ENCODE measurements at regions not wholly inside any gene's neighbourhood (a gene's known extent, or its start where the extent isn't known, plus 50 kb on each side); places are given as distances from the start of the nearest gene placed in this dataset.
A peak's percentile ranks its signal among the peaks of the same experiment; 100 is the strongest.

DNA sequence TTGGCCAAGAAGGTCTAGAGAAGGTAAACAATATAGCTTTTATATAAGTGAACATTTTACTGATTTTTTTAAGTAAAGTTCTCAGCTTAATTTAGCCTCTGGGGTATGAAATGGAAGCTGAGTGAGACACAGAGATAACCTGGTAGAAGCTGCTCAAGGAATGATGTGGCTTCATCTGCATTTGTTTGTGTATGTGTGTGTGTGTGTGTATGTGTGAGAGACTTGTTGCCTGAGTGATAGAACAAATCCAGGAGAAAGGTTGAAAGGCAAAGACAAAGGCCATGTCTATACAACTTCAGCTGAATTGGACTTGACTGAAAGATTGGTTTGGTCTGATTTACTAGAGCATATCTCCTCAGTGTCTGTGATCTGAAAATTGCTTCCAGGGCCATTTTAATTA lies 63.6 kb downstream of the PCDH7 start:
- peaks cover 8% of the 10 kb centered on the region for H3K4me1 Mint-ChIP-seq
- no peaks in the 10 kb centered on the region for H3K9me3 Mint-ChIP-seq
- H3K27me3 Mint-ChIP-seq (ENCODE audit: low read depth): no peaks in the 10 kb centered on the region
- peak overlapping the region in 1 of 3 experiments; percentile 16 for H3K27ac Mint-ChIP-seq
- peaks cover 3% of the 10 kb centered on the region for H3K36me3 Mint-ChIP-seq (ENCODE audit: low read depth)
- TF ChIP-seq, protein P1, sequence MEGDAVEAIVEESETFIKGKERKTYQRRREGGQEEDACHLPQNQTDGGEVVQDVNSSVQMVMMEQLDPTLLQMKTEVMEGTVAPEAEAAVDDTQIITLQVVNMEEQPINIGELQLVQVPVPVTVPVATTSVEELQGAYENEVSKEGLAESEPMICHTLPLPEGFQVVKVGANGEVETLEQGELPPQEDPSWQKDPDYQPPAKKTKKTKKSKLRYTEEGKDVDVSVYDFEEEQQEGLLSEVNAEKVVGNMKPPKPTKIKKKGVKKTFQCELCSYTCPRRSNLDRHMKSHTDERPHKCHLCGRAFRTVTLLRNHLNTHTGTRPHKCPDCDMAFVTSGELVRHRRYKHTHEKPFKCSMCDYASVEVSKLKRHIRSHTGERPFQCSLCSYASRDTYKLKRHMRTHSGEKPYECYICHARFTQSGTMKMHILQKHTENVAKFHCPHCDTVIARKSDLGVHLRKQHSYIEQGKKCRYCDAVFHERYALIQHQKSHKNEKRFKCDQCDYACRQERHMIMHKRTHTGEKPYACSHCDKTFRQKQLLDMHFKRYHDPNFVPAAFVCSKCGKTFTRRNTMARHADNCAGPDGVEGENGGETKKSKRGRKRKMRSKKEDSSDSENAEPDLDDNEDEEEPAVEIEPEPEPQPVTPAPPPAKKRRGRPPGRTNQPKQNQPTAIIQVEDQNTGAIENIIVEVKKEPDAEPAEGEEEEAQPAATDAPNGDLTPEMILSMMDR (IDR thresholded peaks at IDR 0.05; ENCODE audit: unreplicated experiment in 3 of 3): no peak
- H3K4me3 Mint-ChIP-seq: no peak overlapping the region

DNA sequence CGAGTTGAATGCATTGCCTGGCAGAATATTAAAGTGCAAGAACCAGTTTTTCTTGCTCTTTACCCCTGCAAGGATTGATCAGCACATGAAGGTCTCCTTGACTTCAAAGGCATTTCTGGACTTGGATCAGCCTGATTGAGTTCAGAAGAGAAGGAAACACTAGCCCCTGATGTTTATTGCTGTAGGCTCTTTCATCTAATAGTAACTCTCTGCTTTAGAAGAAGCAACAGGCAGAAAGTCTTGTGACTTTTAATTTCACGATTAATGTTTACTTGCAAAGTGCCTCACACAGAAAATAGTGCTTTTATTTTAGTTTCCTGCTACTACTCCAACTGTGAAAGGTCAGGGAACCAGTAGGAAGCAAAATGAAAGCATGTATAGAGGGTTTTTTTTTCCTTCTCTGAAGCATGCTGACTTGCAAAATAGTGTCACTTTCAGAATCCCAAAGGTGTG lies 69.1 kb downstream of the PCDH7 start:
- Mint-ChIP-seq H3K4me1 (peaks cover 24% of the 10 kb centered on the region), H3K27ac (peak overlapping the region; percentile 58 to 84 (median 73)), H3K27me3 (ENCODE audit: low read depth) (no peaks in the 10 kb centered on the region), H3K9me3 (no peaks in the 10 kb centered on the region), H3K36me3 (ENCODE audit: low read depth) (no peaks in the 10 kb centered on the region), H3K4me3 (no peak overlapping the region)
- TF ChIP-seq, protein P1 (IDR thresholded peaks at IDR 0.05; ENCODE audit: unreplicated experiment in 3 of 3): no peak

DNA sequence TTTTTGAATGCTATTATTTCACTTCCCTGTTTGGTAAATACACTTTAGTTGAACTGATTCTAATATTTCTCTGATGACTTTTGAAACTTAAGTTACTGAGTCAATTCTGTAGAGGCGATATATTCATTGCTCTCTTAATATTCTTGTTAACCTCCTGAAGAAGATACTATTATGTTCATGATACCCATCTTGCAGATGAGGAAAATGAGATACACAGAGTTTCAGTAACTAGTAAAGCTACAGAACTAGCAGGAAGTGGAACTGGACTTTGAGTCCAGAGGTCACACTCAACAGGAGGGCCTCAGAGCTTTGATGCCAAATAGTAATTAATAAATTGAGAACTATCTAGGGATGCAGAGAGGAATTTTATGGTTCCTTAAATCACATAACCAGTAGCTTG lies 70.0 kb downstream of the PCDH7 start:
- H3K36me3 Mint-ChIP-seq (ENCODE audit: low read depth): no peaks in the 10 kb centered on the region
- TF ChIP-seq, protein P1 (IDR thresholded peaks at IDR 0.05; ENCODE audit: unreplicated experiment in 3 of 3): no peak
- no peaks in the 10 kb centered on the region for H3K27me3 Mint-ChIP-seq (ENCODE audit: low read depth)
- H3K9me3 Mint-ChIP-seq: no peaks in the 10 kb centered on the region
- H3K4me3 Mint-ChIP-seq: no peak overlapping the region
- peak overlapping the region in 2 of 3 experiments; percentile 73 to 84 for H3K27ac Mint-ChIP-seq
- H3K4me1 Mint-ChIP-seq: peaks cover 24% of the 10 kb centered on the region

DNA sequence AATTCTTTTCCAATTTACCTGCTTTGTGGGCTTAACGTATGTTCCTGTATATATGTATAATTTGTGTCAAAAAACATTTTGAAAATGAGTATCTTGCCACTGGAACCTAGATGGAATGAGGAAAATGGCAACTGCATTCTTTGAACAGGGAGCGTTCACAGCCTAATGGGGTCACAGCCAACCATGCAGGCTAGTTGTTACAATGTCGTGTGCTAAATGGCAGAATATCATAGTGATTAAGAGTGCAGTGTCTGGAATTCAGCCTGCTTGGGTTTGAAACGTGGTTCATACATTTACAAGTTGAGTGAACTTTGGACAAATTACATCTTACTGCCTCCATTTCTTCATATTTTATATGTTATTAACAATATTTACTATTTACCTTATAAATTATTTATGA lies 70.8 kb downstream of the PCDH7 start:
- Mint-ChIP-seq H3K27me3 (ENCODE audit: low read depth) (no peaks in the 10 kb centered on the region), H3K36me3 (ENCODE audit: low read depth) (no peaks in the 10 kb centered on the region)

DNA sequence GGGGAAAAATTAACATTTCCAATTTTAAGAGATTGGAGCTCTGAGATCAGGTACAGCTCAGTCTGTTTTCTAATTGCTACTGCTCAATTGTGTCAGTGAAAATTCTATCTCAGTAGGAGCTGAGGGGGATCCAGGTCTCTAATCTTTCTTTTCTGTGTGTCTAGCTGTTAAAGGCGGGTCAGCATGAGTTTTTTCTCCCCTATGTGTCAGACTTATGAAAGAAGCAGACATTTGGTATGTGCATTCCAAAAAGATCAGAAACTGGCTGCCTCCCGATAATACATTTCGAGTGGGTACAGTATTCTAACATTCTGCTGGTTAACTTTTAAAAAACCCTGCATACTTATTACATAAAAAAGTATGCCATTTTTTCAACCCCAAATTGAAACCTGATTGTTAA lies 72.4 kb downstream of the PCDH7 start:
- peaks cover 17% of the 10 kb centered on the region for H3K4me1 Mint-ChIP-seq
- no peaks in the 10 kb centered on the region for H3K9me3 Mint-ChIP-seq
- H3K27me3 Mint-ChIP-seq (ENCODE audit: low read depth): no peaks in the 10 kb centered on the region
- TF ChIP-seq, protein P1 (IDR thresholded peaks at IDR 0.05; ENCODE audit: unreplicated experiment in 3 of 3): no peak
- peak overlapping the region in 1 of 3 experiments; percentile 38 for H3K27ac Mint-ChIP-seq
- H3K4me3 Mint-ChIP-seq: no peak overlapping the region
- no peaks in the 10 kb centered on the region for H3K36me3 Mint-ChIP-seq (ENCODE audit: low read depth)

More for the DNA sequence above, 70.8 kb downstream of the PCDH7 start:
- H3K9me3 Mint-ChIP-seq: no peaks in the 10 kb centered on the region
- peaks cover 22% of the 10 kb centered on the region for H3K4me1 Mint-ChIP-seq
- no peak overlapping the region for H3K27ac Mint-ChIP-seq
- no peak overlapping the region for H3K4me3 Mint-ChIP-seq
- TF ChIP-seq, protein P1 (IDR thresholded peaks at IDR 0.05; ENCODE audit: unreplicated experiment in 3 of 3): no peak

DNA sequence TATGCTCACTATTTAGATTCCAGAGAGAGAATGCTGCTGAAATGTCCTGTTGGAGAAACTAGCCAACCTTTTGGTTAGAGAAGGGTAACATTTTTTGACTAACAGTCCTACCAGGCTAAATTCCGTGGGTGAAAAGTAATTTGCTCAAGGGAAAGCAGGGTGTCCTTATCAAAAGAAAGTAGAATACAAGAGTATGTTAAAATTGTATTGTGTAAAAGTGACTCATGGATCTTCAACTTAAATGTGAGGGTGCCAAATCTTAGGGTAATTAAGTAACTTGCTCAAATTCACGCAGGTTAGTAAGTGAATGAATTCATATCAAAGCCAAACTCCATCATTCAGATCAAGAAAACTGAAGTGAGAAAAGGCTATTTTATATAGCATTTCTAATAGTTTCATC lies 81.7 kb downstream of the PCDH7 start:
- Mint-ChIP-seq H3K4me1 (peaks cover 17% of the 10 kb centered on the region), H3K4me3 (no peak overlapping the region), H3K27me3 (ENCODE audit: low read depth) (no peaks in the 10 kb centered on the region), H3K27ac (peak overlapping the region in 2 of 3 experiments; percentile 11 to 13), H3K36me3 (ENCODE audit: low read depth) (peaks cover 15% of the 10 kb centered on the region), H3K9me3 (peaks cover 6% of the 10 kb centered on the region)
- TF ChIP-seq, protein P1 (IDR thresholded peaks at IDR 0.05; ENCODE audit: unreplicated experiment in 3 of 3): no peak

Measured in nephron (organoid).